NCI-H1105 (cell line): ENCODE measurements at regions not wholly inside any gene's neighbourhood (a gene's known extent, or its start where the extent isn't known, plus 50 kb on each side); places are given as distances from the start of the nearest gene placed in this dataset.

ENCODE experiments used
- DNase-seq: peaks from one replicate; lab custom pipeline; 2025; lab: John Stamatoyannopoulos, UW

GRCh38 chr15:95563634-95564033 is 766.9 kb upstream of the NR2F2 start:
- no peak for DNase-seq

GRCh38 chr15:95565016-95565600 is 765.4 kb upstream of the NR2F2 start:
- DNase-seq = no peak

- DNase-seq = peak; percentile 41
These were observed 764.8 kb upstream of the NR2F2 start for GRCh38 chr15:95565690-95566089.

- DNase-seq = no peak
These were observed 762.8 kb upstream of the NR2F2 start for GRCh38 chr15:95567686-95568085.

GRCh38 chr15:95574053-95574452 is 756.4 kb upstream of the NR2F2 start:
- DNase-seq = no peak

- DNase-seq = no peak
These were observed 752.6 kb upstream of the NR2F2 start for GRCh38 chr15:95577927-95578326.

GRCh38 chr15:95580121-95580520 is 750.4 kb upstream of the NR2F2 start:
- no peak for DNase-seq

- DNase-seq = no peak
These were observed 748.9 kb upstream of the NR2F2 start for GRCh38 chr15:95581595-95581994.

- no peak for DNase-seq
These were observed 746.4 kb upstream of the NR2F2 start for GRCh38 chr15:95584088-95584487.

GRCh38 chr15:95588056-95588455 is 742.4 kb upstream of the NR2F2 start:
- DNase-seq = no peak

GRCh38 chr15:95590533-95591044 is 739.9 kb upstream of the NR2F2 start:
- DNase-seq = no peak

GRCh38 chr15:95591270-95591669 is 739.2 kb upstream of the NR2F2 start:
- no peak for DNase-seq

- no peak for DNase-seq
These were observed 738.6 kb upstream of the NR2F2 start for GRCh38 chr15:95591886-95592285.

GRCh38 chr15:95594496-95594895 is 736.0 kb upstream of the NR2F2 start:
- DNase-seq = no peak

- no peak for DNase-seq
These were observed 734.7 kb upstream of the NR2F2 start for GRCh38 chr15:95595759-95596158.

- DNase-seq = no peak
These were observed 734.0 kb upstream of the NR2F2 start for GRCh38 chr15:95596496-95596895.

- no peak for DNase-seq
These were observed 732.1 kb upstream of the NR2F2 start for GRCh38 chr15:95598251-95598855.

- no peak for DNase-seq
These were observed 730.1 kb upstream of the NR2F2 start for GRCh38 chr15:95600367-95600766.

GRCh38 chr15:95600884-95601283 is 729.6 kb upstream of the NR2F2 start:
- DNase-seq = no peak

- DNase-seq = no peak
These were observed 729.0 kb upstream of the NR2F2 start for GRCh38 chr15:95601525-95601924.

- no peak for DNase-seq
These were observed 726.7 kb upstream of the NR2F2 start for GRCh38 chr15:95603802-95604201.

GRCh38 chr15:95604634-95605036 is 725.9 kb upstream of the NR2F2 start:
- DNase-seq = no peak

GRCh38 chr15:95605098-95605497 is 725.4 kb upstream of the NR2F2 start:
- no peak for DNase-seq

- no peak for DNase-seq
These were observed 723.9 kb upstream of the NR2F2 start for GRCh38 chr15:95606551-95606950.
